Right lobe of liver (tissue), 6 donors: ENCODE measurements at regions not wholly inside any gene's neighbourhood (a gene's known extent, or its start where the extent isn't known, plus 50 kb on each side); places are given as distances from the start of the nearest gene placed in this dataset.

Experiments used
- ATAC-seq, 4 donors: fragments of 200-7000 bp; cut with Tn5 transposase; one replicate each; pipeline ENCODE4 v1.9.1; 2020; ENCODE audit warnings: mild to moderate bottlenecking in 4 of 4, moderate library complexity in 4 of 4
- DNase-seq, 3 donors: peaks; one replicate each; pipeline ENCODE4 v3.0.0-alpha.2; 2020
- H3K27ac ChIP-seq, 3 donors: fragments of 200-600 bp; one replicate each; pipeline ENCODE4 v1.8.0; 2022
- H3K27me3 ChIP-seq, 2 donors: fragments of 200-600 bp; one replicate each; pipeline ENCODE4 v1.8.0; 2022
- H3K36me3 ChIP-seq, 4 donors: fragments of 200-600 bp; sonication (generic) in 1 of 4; one replicate each; pipeline versions ENCODE4 v1.5.1 to v1.8.0; 2017 to 2022; ENCODE audit warnings: control low read depth in 1 of 4
- H3K4me1 ChIP-seq, 4 donors: fragments of 200-600 bp; sonication (generic) in 1 of 4; one replicate each; pipeline versions ENCODE4 v1.5.1 to v1.8.0; 2017 to 2022; ENCODE audit warnings: control low read depth in 1 of 4
- H3K4me3 ChIP-seq, 3 donors: fragments of 200-600 bp; one replicate each; pipeline ENCODE4 v1.8.0; 2022
- H3K9me3 ChIP-seq, 4 donors: fragments of 200-600 bp; sonication (generic) in 1 of 4; one replicate each; pipeline versions ENCODE4 v1.5.1 to v1.8.0; 2017 to 2022; ENCODE audit warnings: control low read depth in 1 of 4
- POLR2A ChIP-seq: fragments of 450-650 bp; IDR thresholded peaks from one replicate; pipeline ENCODE4 v1.6.1; 2017; ENCODE audit warnings: antibody characterized with exemption, mild to moderate bottlenecking
- WGBS: methylation state at CpG from one replicate; pipeline ENCODE4 v1.1.6; 2018; ENCODE audit warnings: low coverage, low lambda C conversion rate; ENCODE audit not compliant: insufficient coverage; ENCODE audit errors: missing lambda C conversion rate; 5-methylcytosine and 5-hydroxymethylcytosine counted together
- intact Hi-C, 2 donors: fragments of 100-400 bp; cut with DNase I; formaldehyde crosslinking; loops; one replicate each; pipeline versions ENCODE4 v1.11.2 to v1.14.1; 2022
- TF ChIP-seq, protein P1 (sequence below), 4 donors: fragments of 200-600 bp in 3 of 4; fragments of 450-650 bp in 1 of 4; IDR thresholded peaks; one replicate each; pipeline versions ENCODE4 v1.5.1 to v1.8.0; 2016 to 2022; ENCODE audit warnings: antibody characterized with exemption in 4 of 4, mild to moderate bottlenecking in 2 of 4
- donor health status: DM: no; HTN: yes; CAD: no.
- donor health status: DM: no; HTN: no; CAD: no.
- donor health status: DM: no; HTN: no; CAD: no.
- donor health status: DM: no; HTN: yes; CAD: no.
- donor health status: DM: no; HTN: yes; CAD: no.

DNA sequence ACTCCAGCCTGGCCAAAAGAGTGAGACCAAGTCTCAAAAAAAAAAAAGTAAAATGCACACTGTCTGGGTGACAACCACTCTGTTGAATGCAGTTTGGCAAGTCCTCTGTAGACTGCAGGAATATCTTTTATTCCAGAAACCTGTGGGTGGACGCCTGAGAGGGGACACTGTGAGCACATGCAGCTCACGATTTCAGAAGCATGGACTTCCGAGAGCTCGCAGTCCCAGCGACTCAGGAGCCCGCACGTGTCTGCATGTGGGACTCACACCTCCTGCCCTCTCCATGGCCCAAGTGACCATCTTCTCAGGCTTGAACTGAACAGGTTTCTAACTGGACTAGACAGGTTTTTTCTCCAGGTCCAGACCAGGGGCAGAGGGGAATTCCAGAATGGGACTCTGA is 388.6 kb upstream of the IRX2 start:
- H3K4me1 ChIP-seq, result no peaks in the 10 kb centered on the region
- ATAC-seq (no peak), DNase-seq (no peak)
- TF ChIP-seq POLR2A, result no peak
- TF ChIP-seq, protein P1, sequence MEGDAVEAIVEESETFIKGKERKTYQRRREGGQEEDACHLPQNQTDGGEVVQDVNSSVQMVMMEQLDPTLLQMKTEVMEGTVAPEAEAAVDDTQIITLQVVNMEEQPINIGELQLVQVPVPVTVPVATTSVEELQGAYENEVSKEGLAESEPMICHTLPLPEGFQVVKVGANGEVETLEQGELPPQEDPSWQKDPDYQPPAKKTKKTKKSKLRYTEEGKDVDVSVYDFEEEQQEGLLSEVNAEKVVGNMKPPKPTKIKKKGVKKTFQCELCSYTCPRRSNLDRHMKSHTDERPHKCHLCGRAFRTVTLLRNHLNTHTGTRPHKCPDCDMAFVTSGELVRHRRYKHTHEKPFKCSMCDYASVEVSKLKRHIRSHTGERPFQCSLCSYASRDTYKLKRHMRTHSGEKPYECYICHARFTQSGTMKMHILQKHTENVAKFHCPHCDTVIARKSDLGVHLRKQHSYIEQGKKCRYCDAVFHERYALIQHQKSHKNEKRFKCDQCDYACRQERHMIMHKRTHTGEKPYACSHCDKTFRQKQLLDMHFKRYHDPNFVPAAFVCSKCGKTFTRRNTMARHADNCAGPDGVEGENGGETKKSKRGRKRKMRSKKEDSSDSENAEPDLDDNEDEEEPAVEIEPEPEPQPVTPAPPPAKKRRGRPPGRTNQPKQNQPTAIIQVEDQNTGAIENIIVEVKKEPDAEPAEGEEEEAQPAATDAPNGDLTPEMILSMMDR (IDR thresholded peaks at IDR 0.05), result no peak
- intact Hi-C loops, result no loop called here
- no peaks in the 10 kb centered on the region for H3K9me3 ChIP-seq
- no peaks in the 10 kb centered on the region for H3K36me3 ChIP-seq
- 57% methylated on average over 3 of the region's 7 CpGs for WGBS
- H3K27me3 ChIP-seq, result no peaks in the 10 kb centered on the region
- H3K27ac ChIP-seq, result no peak overlapping the region
- H3K4me3 ChIP-seq, result no peak overlapping the region

DNA sequence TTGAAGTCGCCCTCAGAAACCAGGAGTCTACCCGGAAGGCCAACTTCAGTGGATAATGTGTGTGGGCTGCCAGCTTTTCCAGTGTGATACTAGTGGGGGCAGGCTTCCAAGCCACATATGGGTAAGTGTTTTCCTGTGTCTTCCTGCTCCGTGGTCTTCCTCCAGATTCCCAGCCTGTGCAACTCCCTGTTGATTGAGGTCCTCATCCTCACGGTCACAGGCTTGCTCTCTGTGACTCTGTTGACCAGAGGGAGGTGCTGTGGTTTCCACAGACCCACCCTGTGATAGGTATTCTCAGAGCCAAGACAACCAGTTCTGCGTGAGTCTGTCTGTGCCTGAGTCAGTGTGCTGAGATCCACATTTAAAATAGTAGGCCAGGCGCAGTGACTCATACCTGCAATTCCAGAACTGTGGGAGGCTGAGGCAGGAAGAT is 388.0 kb upstream of the IRX2 start:
- 45% methylated on average over 2 of the region's 6 CpGs for WGBS
- TF ChIP-seq, protein P1 (IDR thresholded peaks at IDR 0.05), result no peak
- TF ChIP-seq POLR2A, result no peak
- intact Hi-C loops, result no loop called here

DNA sequence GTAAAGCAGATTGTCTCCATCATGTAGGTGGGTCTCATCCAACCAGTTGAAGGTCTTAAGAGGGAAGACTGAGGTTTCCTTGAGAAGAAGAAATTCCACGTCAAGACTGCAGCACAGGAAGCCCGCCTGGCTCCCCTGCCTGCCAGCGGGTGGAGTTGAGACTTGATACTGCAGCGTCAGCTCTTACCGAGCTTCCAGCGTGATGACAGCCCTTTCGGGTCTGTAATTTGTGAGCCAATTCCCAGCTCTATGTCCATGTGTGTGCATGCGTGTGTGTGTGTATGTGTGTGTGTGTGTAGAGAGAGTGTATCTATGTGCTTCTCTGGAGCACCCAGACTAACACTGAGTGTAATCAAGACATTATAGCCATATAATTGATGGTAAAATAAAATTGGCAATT is 379.7 kb upstream of the IRX2 start:
- Histone ChIP-seq H3K4me1 (no peaks in the 10 kb centered on the region), H3K27me3 (no peaks in the 10 kb centered on the region), H3K27ac (no peak overlapping the region), H3K9me3 (no peaks in the 10 kb centered on the region), H3K36me3 (no peaks in the 10 kb centered on the region), H3K4me3 (no peak overlapping the region)
- intact Hi-C loops, result no loop called here
- TF ChIP-seq, protein P1 (IDR thresholded peaks at IDR 0.05), result no peak
- TF ChIP-seq POLR2A, result no peak
- ATAC-seq (no peak), DNase-seq (no peak)
- 23% methylated on average over 4 of the region's 8 CpGs for WGBS

More for the DNA sequence above, 388.0 kb upstream of the IRX2 start:
- H3K27me3 ChIP-seq, result no peaks in the 10 kb centered on the region
- no peak overlapping the region for H3K27ac ChIP-seq
- no peaks in the 10 kb centered on the region for H3K4me1 ChIP-seq
- no peak overlapping the region for H3K4me3 ChIP-seq
- H3K9me3 ChIP-seq, result no peaks in the 10 kb centered on the region
- DNase-seq, result no peak
- ATAC-seq, result no peak
- no peaks in the 10 kb centered on the region for H3K36me3 ChIP-seq

DNA sequence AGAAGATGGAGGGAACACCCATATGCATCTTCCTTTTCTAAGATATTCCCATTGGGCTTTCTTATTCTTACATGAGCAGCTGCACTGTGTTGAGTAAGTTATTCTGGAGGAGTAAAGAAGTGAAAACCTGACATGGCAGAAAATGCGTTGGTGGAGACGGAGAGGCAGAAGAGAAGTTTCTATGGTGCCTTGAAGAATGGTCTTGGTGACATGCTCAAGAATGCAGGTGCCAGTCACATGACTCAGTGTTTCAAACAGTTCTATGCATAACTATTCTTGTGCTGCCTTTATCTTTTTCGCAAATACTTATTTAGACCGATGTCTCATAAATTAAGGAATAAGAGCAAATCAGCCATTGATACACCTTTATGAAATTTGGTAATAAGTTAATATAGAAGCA is 377.8 kb upstream of the IRX2 start:
- Histone ChIP-seq H3K27ac (no peak overlapping the region), H3K4me3 (no peak overlapping the region), H3K4me1 (no peaks in the 10 kb centered on the region), H3K27me3 (no peaks in the 10 kb centered on the region), H3K9me3 (no peaks in the 10 kb centered on the region), H3K36me3 (no peaks in the 10 kb centered on the region)
- DNase-seq, result no peak
- no peak for TF ChIP-seq POLR2A
- TF ChIP-seq, protein P1 (IDR thresholded peaks at IDR 0.05), result no peak
- ATAC-seq, result no peak
- intact Hi-C loops, result no loop called here
- 79% methylated on average over 4 of the region's 4 CpGs for WGBS

DNA sequence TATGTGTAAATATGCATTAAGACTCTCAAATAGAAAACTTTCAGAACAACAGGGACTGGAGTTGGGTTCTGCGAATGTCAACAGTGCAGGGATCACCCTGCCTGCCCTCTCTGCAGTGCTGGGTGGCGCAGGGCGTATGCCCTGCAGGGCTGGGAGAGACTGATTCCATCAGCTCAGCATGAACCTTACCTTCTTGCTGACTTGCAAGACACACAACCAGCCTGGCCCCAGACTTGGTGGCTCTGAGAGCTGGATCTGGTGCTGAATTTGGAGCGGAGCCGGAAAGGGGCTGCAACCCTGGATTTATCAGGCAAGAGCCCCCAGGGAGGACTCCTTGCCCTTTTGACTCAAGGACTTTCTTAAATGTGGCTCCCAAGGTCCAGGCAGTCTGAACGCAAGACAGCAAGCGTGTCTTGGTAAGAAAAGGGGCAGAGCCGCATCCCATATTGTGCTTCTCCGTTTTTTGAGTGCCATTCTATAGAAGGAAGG is 376.0 kb upstream of the IRX2 start:
- ATAC-seq (no peak), DNase-seq (no peak)
- H3K4me1 ChIP-seq, result no peaks in the 10 kb centered on the region
- H3K27me3 ChIP-seq, result no peaks in the 10 kb centered on the region
- no peak overlapping the region for H3K27ac ChIP-seq
- H3K4me3 ChIP-seq, result no peak overlapping the region
- intact Hi-C loops, result no loop called here
- WGBS, result 57% methylated on average over 3 of the region's 9 CpGs
- H3K36me3 ChIP-seq, result no peaks in the 10 kb centered on the region
- no peaks in the 10 kb centered on the region for H3K9me3 ChIP-seq
- TF ChIP-seq, protein P1 (IDR thresholded peaks at IDR 0.05), result no peak
- TF ChIP-seq POLR2A, result no peak
